Gastroesophageal sphincter (tissue), 3 donors: ENCODE measurements at regions not wholly inside any gene's neighbourhood (a gene's known extent, or its start where the extent isn't known, plus 50 kb on each side); places are given as distances from the start of the nearest gene placed in this dataset.

Source experiments
- EP300 ChIP-seq: sonication (generic); formaldehyde crosslinking; IDR thresholded peaks from one replicate; pipeline ENCODE4 v1.6.1; 2017; ENCODE audit warnings: antibody characterized with exemption, mild to moderate bottlenecking
- POLR2A ChIP-seq, 2 donors: fragments of 450-650 bp; IDR thresholded peaks; one replicate each; pipeline ENCODE4 v1.6.1; 2017; ENCODE audit warnings: antibody characterized with exemption in 2 of 2, mild to moderate bottlenecking in 2 of 2, moderate library complexity in 1 of 2
- POLR2AphosphoS5 ChIP-seq: sonication (generic); formaldehyde crosslinking; IDR thresholded peaks from one replicate; pipeline ENCODE4 v1.6.1; 2017; ENCODE audit warnings: antibody characterized with exemption
- TF ChIP-seq, protein P1 (sequence below), 4 experiments: fragments of 200-600 bp in 2 of 4; fragments of 450-650 bp in 2 of 4; sonication (generic) in 1 of 4; IDR thresholded peaks; one replicate each; pipeline ENCODE4 v1.5.1; 2017 to 2019; ENCODE audit warnings: antibody characterized with exemption in 4 of 4, mild to moderate bottlenecking in 2 of 4, moderate library complexity in 2 of 4

- no peak for TF ChIP-seq EP300
- TF ChIP-seq, protein P1, sequence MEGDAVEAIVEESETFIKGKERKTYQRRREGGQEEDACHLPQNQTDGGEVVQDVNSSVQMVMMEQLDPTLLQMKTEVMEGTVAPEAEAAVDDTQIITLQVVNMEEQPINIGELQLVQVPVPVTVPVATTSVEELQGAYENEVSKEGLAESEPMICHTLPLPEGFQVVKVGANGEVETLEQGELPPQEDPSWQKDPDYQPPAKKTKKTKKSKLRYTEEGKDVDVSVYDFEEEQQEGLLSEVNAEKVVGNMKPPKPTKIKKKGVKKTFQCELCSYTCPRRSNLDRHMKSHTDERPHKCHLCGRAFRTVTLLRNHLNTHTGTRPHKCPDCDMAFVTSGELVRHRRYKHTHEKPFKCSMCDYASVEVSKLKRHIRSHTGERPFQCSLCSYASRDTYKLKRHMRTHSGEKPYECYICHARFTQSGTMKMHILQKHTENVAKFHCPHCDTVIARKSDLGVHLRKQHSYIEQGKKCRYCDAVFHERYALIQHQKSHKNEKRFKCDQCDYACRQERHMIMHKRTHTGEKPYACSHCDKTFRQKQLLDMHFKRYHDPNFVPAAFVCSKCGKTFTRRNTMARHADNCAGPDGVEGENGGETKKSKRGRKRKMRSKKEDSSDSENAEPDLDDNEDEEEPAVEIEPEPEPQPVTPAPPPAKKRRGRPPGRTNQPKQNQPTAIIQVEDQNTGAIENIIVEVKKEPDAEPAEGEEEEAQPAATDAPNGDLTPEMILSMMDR (IDR thresholded peaks at IDR 0.05) = no peak
- TF ChIP-seq POLR2AphosphoS5 = no peak
- TF ChIP-seq POLR2A (IDR thresholded peaks at IDR 0.05) = no peak
Measured at GRCh38 chr22:26769663-26770062, 112.3 kb downstream of the MIAT start.
